NCI-H748 treated with DMSO at 0.1 percent for 48 hours (cell line): ENCODE measurements at regions not wholly inside any gene's neighbourhood (a gene's known extent, or its start where the extent isn't known, plus 50 kb on each side); places are given as distances from the start of the nearest gene placed in this dataset.
"Not testable (repeated sequence)": the region's sequence is repeated elsewhere in the genome, so short reads cannot be mapped to it uniquely, and the experiment has no call there.

Experiments used
- DNase-seq: peaks from one replicate; lab custom pipeline; 2025; lab: John Stamatoyannopoulos, UW

DNA sequence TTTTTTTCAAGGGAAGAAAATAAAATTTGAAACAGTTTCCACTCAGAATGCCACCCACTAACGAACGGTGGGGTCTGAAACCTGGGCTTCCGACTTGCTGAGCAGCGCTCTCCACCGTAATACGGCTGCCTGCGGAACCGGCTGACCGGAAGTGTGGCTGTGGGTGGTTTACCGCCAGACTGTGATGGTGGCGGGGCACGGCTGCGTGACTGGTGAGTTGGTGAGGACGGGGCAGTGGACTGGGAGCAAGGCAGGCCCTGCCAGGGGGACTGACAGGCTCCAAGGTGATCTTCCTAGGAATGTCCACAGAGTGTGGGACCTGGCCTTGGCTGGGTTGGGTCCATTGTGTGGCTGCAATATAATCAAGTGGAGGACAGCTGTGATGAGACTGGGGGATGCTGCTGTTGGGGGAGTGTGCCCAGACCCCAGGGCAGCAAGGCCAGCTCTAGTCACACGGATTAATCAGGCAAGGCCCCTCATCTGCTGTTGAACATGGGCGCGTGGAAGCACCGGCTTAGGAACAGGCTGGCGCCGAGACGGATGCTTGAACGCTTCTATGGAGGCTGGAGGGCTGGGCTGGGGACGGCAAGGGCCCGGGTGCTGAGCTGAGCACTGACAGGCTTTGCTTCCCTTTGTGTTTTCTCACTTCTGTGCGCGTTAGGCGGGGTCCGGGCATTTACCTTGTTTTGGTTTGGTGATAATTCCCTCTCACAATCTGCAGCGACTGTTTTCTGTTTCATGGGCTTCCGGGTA is 357.7 kb upstream of the SPRED2 start:
- DNase-seq, result no peak

DNA sequence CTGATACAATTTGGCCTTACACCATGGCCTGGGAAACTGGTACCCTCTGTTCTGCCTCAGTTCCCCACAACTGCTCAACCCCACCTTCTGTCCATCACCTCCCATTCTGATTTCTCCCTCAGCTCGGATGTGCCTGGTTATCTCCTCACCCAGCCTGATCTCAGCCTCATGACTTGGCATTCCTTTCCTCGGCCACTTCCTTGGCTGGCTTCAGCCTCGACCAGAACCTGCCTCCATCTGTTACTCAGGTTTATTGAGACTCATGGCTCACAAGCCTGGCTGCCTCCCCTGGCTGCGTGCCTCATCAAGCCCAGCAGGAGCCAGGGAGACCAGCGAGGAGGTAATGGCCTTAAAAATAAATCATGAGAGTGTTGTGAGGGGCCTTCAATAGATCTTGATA is 356.2 kb upstream of the SPRED2 start:
- no peak for DNase-seq

DNA sequence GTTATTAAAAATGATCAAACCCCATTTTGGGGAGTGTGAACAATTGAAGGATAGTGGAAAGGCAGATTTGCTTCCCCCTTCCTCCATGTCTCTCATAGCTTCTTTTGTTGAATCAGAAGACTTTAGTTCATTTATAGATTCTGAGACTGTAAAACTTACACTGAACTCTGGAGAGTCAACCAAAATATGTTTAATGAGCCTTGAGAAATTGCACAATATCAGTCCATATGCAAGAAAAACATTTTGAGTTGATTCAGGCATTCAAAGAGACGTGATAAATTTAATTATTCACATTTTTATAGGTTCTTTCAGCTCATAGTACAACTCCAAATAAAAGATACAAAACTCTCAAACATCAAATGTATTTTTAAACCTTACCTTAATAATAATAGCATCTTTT is 354.4 kb upstream of the SPRED2 start:
- DNase-seq, result no peak

GRCh38 chr2:65786007-65786717 is 353.8 kb upstream of the SPRED2 start:
- no peak for DNase-seq

DNA sequence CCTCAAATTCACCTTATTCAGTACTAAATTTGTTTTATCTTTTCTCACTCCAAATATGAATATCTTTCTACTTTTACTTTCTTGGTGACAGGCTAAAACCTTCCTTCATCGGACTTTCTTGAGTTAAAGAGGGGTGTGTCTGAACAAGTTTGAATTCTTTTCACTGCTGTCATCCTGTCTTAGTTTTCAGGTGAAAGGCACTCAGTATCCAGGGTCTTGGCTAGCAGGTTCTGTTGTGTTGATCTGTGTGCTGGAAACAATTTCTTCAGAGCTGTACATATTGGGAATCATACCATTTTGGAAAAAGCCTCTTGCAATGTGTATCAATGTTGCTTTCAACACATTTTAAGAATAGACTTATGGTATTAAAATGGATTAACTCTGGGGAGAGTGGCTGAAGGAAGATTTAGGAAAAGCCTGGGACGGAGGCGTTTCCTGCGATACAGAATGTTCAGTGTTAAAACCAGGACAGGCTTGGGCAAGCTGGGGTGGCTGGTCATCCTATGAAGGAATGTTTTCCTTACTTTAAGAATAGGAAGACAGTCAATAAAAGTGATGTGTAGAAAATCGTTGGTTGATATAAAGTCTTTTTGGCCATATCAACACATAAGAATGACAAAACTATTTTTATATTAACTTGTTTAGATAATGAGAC is 350.7 kb upstream of the SPRED2 start:
- no peak for DNase-seq

GRCh38 chr2:65782186-65782585 is 349.8 kb upstream of the SPRED2 start:
- no peak for DNase-seq

- DNase-seq, result no peak
Observed at GRCh38 chr2:65781756-65782155, 349.4 kb upstream of the SPRED2 start.

GRCh38 chr2:65779021-65779420 is 346.6 kb upstream of the SPRED2 start:
- no peak for DNase-seq

DNA sequence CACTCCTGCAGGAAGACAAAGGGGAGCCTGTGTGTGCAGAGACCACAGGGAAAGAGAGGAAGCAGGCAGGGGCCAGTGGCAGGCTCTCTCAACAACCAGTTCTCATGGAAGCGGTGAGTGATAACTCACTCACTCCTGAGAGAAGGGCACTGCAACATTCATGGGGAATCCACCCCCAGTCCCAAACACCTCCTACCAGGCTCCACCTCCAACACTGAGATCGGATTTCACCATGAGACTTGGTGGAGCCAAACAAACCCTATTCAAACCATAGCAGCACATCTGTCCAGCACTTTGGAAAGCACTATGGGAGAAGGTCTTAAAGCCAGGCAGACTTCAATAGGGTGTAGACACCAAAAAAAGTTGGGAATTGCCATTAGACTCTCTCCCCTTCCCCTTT is 345.7 kb upstream of the SPRED2 start:
- DNase-seq, result no peak

DNA sequence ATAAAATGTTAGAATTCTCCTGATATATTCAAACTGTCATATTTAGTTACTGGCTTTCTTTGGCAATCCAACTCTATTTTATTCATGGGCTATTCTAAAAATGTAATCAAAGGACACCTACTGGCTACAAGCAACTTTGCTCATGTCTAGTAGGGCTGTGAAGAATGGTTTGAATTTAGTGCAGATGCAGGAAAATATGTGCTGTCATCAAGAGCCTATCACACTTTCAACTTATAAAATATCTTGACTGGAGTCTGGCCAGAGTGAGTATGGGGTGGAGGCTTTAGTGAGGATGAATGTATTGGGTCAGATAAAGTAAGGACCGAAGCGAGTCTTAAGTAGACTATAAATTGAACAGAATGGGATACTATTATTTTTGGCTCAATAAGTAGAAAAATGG is 343.4 kb upstream of the SPRED2 start:
- DNase-seq, result no peak

DNA sequence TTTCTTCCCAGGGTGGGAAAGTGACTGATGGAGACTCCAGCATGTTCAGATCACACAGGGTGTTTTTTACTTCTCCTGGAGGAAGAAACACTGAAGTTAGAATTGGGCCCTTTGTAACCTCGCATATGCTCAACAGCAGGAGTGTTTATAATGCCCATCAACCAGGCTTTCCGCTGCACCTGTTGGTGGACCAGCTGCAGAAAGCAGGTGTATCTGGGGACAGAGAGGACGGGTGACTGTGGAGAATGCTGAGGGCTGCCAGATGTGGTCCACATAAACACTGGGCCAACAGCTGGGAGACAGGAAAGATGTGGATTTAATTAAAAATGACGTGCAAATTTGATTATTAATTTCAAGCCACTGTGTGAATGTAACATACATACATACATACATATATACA is 335.5 kb upstream of the SPRED2 start:
- no peak for DNase-seq

- DNase-seq, result no peak
Observed at GRCh38 chr2:65766768-65767267, 334.4 kb upstream of the SPRED2 start.

- no peak for DNase-seq
Observed at GRCh38 chr2:65765376-65765775, 333.0 kb upstream of the SPRED2 start.

DNA sequence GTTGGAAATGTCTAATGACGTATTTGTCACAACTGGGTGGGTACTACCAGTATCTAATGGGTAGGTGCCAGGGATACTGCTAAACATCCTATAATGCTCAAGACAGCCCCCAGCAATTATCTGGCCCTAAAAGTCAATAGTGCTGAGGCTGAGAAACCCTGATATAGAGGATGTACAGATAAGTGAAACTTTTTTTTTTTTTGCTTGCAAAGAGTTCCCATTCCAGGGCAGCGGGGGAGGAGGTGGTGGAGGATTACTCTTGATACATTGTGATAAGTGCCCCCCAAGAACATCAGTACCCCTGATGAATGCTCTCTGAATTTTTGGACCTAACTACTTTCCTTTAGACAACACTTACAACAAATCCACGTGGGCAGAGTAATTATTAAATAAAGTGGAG is 329.7 kb upstream of the SPRED2 start:
- no peak for DNase-seq

GRCh38 chr2:65754219-65754618 is 321.8 kb upstream of the SPRED2 start:
- no peak for DNase-seq

DNA sequence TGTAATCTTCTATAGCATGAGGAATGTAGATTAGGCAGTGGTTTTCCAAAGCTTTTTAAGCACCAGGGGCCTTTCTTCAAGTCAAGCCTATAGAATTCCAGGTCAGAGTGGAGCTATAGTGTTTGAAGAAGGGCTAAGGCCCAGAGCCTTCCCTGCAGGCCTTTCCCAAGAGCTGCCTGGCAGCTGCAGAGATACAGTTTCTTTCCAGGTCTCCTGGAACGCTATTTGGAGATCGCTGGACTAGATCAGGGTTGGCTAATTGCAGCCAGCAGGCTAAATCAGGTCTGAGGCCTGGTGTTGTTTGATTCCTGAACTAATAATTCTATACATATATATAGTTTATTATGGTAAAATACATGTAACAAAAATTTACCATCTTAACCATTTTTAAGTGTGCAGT is 319.0 kb upstream of the SPRED2 start:
- no peak for DNase-seq

GRCh38 chr2:65749545-65749944 is 317.1 kb upstream of the SPRED2 start:
- no peak for DNase-seq

DNA sequence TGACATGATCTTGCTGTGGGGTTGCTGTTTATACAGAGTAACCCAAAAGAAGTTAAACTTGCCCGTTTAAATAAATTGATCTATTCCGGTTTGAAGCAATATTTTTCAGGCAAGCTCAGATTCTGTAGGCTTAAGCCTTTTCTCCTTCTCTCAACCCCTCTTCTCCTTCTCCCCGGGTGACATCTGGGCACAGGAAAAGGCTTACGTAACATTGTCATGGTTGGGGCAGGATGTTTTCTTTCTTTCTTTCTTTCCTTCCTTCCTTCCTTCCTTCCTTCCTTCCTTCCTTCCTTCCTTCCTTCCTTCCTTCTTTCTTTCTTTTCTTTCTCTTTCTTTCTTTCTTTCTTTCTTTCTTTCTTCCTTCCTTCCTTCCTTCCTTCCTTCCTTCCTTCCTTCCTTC is 315.5 kb upstream of the SPRED2 start:
- DNase-seq, result not testable (repeated sequence)

DNA sequence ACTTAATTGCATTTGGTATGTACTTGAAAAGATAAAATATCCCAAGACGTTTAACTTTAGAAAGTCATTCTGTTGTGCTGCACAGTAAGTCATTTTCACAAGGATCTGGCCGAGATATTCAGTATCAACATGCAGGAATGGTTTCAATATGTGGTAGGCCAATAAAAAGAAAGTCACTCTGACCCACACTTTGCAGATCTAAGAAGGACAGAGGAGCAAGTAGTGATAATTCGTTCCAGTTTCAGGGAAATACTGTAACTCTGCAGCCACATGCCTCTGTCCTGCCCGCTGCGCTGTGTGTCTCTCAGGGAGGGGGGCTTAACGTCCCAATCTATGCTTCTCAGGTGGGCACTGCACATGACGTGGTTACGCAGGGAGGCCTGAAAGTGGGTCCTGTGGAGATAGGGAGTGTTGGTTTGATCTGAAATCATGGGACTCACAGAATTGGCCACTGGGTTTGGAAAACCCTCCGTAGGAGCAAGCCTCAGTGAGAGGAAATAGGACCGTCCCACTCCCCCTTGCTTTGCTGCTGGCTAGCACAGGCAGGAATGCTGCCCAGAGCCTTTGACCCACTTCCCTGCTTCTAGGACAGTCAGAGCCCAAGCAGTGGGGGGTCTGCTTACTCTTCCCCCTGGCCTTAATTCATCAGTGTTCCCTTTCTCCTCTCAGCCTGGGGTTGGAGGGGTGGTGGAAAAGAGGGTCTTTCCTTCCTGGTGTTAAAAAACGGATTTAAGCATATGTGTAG is 314.7 kb upstream of the SPRED2 start:
- no peak for DNase-seq

GRCh38 chr2:65744477-65745200 is 312.2 kb upstream of the SPRED2 start:
- no peak for DNase-seq

DNA sequence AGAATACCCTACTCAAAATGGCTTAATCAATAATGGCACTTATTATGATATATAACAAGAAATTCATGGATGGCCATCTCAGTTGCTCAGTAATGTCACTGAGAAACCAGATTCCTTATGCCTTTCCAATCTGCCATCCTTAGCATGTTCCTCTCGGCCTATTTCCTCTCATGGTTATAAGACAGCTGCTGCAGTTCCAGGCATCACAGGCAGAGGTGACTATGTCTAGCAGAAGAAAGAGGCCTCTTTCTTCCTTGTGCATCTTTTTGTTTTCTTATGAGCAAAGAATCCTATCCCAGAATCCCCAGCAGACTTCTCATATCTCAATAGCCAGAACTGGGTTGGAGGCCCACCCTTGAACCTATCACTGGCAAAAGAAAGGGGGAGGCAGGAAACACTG is 310.6 kb upstream of the SPRED2 start:
- no peak for DNase-seq

GRCh38 chr2:65739927-65740326 is 307.5 kb upstream of the SPRED2 start:
- no peak for DNase-seq
